Mesodermal cell (in vitro differentiated cells): ENCODE measurements at regions not wholly inside any gene's neighbourhood (a gene's known extent, or its start where the extent isn't known, plus 50 kb on each side); places are given as distances from the start of the nearest gene placed in this dataset.
A peak's percentile ranks its signal among the peaks of the same experiment; 100 is the strongest.

Experiments used
- H3K27ac ChIP-seq: 2 replicates; pipeline ENCODE4 v1.7.0; 2013; ENCODE audit warnings: mild to moderate bottlenecking, low read depth, low read length, moderate library complexity; ENCODE audit not compliant: severe bottlenecking
- H3K36me3 ChIP-seq: 2 replicates; pipeline ENCODE4 v1.7.1; 2013; ENCODE audit warnings: mild to moderate bottlenecking, low read length, moderate library complexity; ENCODE audit not compliant: control insufficient read depth, insufficient read depth
- H3K4me1 ChIP-seq: one replicate; pipeline ENCODE4 v1.7.1; 2013; ENCODE audit warnings: mild to moderate bottlenecking, low read length; ENCODE audit not compliant: insufficient read depth, control insufficient read depth, poor library complexity, severe bottlenecking
- H3K4me3 ChIP-seq: 2 replicates; pipeline ENCODE4 v1.7.0; 2013; ENCODE audit warnings: low read length, control low read depth, mild to moderate bottlenecking; ENCODE audit not compliant: insufficient read depth, poor library complexity, severe bottlenecking; ENCODE audit errors: extremely low read depth
- H3K9me3 ChIP-seq: 2 replicates; pipeline ENCODE4 v1.7.1; 2013; ENCODE audit warnings: mild to moderate bottlenecking, low read length, moderate library complexity; ENCODE audit not compliant: control insufficient read depth
- WGBS, 2 experiments: methylation state at CpG; one replicate each; pipeline ENCODE4 v1.1.5; 2013; ENCODE audit warnings: missing lambda C conversion rate in 2 of 2; ENCODE audit not compliant: insufficient coverage in 2 of 2; 5-methylcytosine and 5-hydroxymethylcytosine counted together

DNA sequence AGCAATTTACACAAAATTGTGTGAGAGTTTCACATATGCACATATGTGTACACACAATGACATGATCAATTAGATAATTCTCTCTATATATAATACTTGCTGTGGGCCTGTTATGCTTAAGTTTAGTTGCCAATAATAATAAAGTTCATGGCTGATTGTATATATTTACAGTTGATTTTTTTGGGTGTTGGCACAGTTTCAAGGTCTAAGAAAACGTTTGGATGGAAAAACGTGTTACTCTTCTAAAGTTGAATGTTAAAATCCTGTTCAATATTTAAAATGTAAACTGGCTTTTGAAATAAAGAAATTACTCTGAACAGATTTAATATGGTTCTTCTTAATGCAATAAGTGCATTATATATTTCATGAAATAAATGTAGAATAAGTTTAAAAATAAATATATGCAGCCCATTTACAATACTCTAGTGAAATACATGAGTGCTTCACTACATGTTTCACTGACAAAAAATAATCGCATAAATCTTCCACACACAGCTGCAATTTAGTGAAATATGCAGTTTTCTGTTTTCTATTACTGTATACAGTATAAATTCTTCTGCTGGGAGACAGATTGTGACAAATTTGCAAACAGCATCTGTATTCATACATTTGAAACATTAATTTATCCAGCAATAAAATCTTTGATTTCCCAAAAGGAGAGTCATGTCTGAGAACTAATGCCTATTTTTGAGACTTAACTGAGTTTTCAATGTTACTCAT lies 586.9 kb upstream of the KLHL1 start:
- Histone ChIP-seq H3K36me3 (no peaks in the 10 kb centered on the region), H3K4me3 (no peak overlapping the region), H3K27ac (no peak overlapping the region), H3K9me3 (no peaks in the 10 kb centered on the region), H3K4me1 (no peaks in the 10 kb centered on the region)
- no CpG with 5 or more reads among the region's 3 CpGs for WGBS, 2 experiments

GRCh38 chr13:70668983-70669382 lies 560.7 kb upstream of the KLHL1 start:
- Histone ChIP-seq H3K4me1 (no peaks in the 10 kb centered on the region), H3K36me3 (no peaks in the 10 kb centered on the region), H3K27ac (no peak overlapping the region), H3K4me3 (no peak overlapping the region), H3K9me3 (no peaks in the 10 kb centered on the region)

DNA sequence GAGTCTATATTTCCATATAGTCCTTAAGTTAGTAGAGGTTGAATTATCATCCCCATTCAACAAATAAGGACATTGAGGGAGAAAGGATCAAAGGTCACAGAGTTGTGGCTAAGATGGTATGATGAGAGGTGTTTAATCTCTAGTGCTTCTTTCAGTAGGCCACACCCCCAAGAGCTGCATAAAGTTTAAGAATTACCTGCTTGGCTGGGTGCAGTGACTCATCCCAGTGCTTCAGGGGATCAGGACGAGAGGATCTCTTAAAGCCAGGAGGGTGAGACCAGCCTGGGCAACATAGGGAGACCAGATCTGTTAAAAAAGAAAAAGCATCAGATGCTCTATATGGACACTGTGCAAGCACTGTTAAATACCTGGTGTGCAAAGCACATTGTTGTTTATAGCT lies 560.0 kb upstream of the KLHL1 start:
- 14 to 56% methylated on average over 1 of the region's 1 CpG for WGBS, 2 experiments
- Histone ChIP-seq H3K9me3 (no peaks in the 10 kb centered on the region), H3K4me1 (no peaks in the 10 kb centered on the region), H3K27ac (no peak overlapping the region), H3K4me3 (no peak overlapping the region), H3K36me3 (no peaks in the 10 kb centered on the region)

DNA sequence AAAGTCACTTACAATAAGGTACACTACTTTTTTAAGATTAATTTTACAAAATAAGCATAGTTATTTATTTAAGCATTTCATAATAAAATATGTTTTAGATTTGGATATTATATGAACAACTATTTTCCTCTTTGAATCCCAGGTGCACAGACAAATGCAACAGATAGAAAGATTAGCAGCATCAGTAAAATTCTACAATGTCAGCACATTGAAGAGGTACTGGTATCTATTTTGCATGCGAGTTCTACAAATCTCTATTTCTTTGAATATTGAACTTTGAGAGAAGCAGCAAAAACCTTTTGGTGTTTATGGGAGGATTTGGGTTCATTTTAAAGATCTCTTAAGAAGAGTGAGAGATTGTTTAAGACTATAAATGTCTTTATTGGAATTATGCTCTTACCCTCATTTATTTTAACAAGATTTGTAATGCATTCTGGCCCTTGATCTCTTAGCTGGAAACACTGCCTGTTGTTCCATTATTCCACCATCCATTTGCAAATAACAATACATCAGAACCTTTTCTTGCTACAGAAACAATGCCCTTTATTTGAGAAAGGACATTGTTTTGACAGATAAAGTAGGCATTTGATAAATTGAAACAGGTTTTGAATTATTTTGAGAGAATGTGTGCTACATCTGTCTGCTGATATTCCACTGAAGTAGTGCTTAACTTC lies 558.8 kb upstream of the KLHL1 start:
- H3K4me3 ChIP-seq, result no peak overlapping the region
- WGBS, 2 experiments, result 100% methylated on average over 1 of the region's 1 CpG; no CpG with 5 or more reads in 1 of the 2 experiments
- H3K4me1 ChIP-seq, result no peaks in the 10 kb centered on the region
- no peak overlapping the region for H3K27ac ChIP-seq
- H3K9me3 ChIP-seq, result no peaks in the 10 kb centered on the region
- H3K36me3 ChIP-seq, result no peaks in the 10 kb centered on the region

GRCh38 chr13:70662231-70662940 lies 554.1 kb upstream of the KLHL1 start:
- Histone ChIP-seq H3K4me3 (no peak overlapping the region), H3K27ac (no peak overlapping the region), H3K36me3 (no peaks in the 10 kb centered on the region), H3K9me3 (no peaks in the 10 kb centered on the region), H3K4me1 (no peaks in the 10 kb centered on the region)
- no CpG with 5 or more reads among the region's 1 CpG for WGBS, 2 experiments

GRCh38 chr13:70644052-70644451 lies 535.8 kb upstream of the KLHL1 start:
- H3K4me1 ChIP-seq, result no peaks in the 10 kb centered on the region
- 83 to 97% methylated on average over 4 to 5 of the region's 6 CpGs for WGBS, 2 experiments
- H3K27ac ChIP-seq, result no peak overlapping the region
- no peak overlapping the region for H3K4me3 ChIP-seq
- no peaks in the 10 kb centered on the region for H3K9me3 ChIP-seq
- H3K36me3 ChIP-seq, result no peaks in the 10 kb centered on the region

DNA sequence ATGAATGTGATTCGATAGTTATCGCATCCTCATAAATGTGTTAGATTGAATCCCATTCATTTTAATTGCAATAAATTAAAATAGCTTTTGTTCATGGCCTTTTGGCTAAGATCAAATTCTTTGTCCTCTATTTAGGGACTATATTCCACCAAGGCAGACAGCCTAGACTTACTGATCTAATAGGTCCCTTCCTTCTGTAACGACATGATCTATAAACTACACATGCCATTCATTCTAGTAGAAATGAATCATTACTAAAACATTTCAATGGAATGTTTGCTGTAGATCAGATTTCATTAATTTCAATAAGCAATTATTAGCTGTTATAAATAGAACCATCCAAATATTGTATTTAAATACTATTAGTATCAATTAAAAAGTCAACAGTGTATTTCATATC lies 526.6 kb upstream of the KLHL1 start:
- WGBS, 2 experiments, result no CpG with 5 or more reads among the region's 3 CpGs
- Histone ChIP-seq H3K9me3 (no peaks in the 10 kb centered on the region), H3K4me3 (no peak overlapping the region), H3K4me1 (no peaks in the 10 kb centered on the region), H3K27ac (no peak overlapping the region), H3K36me3 (no peaks in the 10 kb centered on the region)

GRCh38 chr13:70630247-70630646 lies 522.0 kb upstream of the KLHL1 start:
- H3K27ac ChIP-seq, result peak overlapping the region; percentile 32
- WGBS, 2 experiments, result 20 to 50% methylated on average over 1 of the region's 2 CpGs
- H3K4me3 ChIP-seq, result no peak overlapping the region
- no peaks in the 10 kb centered on the region for H3K36me3 ChIP-seq
- no peaks in the 10 kb centered on the region for H3K9me3 ChIP-seq
- no peaks in the 10 kb centered on the region for H3K4me1 ChIP-seq

DNA sequence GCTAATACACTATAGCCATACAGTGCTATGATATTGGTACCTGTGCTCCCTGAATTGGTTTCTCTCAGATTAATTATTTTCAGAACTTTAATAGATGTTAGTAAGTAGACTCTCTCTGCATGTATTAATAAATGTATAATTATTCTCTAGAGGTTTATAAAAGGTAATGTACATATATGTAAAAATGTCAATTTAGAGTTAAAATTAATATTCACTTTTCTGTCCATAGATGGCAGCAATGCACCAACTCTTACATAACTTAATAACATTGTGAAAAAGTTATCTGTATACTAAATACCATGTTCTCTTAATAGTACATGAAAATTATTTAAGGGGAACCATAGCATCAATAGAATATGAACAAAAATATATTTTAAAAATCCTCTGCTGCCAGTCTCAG lies 515.0 kb upstream of the KLHL1 start:
- no peaks in the 10 kb centered on the region for H3K4me1 ChIP-seq
- H3K27ac ChIP-seq, result no peak overlapping the region
- no peaks in the 10 kb centered on the region for H3K36me3 ChIP-seq
- no peak overlapping the region for H3K4me3 ChIP-seq
- H3K9me3 ChIP-seq, result no peaks in the 10 kb centered on the region

GRCh38 chr13:70622796-70623195 lies 514.5 kb upstream of the KLHL1 start:
- no peaks in the 10 kb centered on the region for H3K9me3 ChIP-seq
- no peaks in the 10 kb centered on the region for H3K36me3 ChIP-seq
- H3K4me3 ChIP-seq, result no peak overlapping the region
- H3K4me1 ChIP-seq, result no peaks in the 10 kb centered on the region
- 63 to 87% methylated on average over 2 to 3 of the region's 5 CpGs for WGBS, 2 experiments
- H3K27ac ChIP-seq, result no peak overlapping the region

DNA sequence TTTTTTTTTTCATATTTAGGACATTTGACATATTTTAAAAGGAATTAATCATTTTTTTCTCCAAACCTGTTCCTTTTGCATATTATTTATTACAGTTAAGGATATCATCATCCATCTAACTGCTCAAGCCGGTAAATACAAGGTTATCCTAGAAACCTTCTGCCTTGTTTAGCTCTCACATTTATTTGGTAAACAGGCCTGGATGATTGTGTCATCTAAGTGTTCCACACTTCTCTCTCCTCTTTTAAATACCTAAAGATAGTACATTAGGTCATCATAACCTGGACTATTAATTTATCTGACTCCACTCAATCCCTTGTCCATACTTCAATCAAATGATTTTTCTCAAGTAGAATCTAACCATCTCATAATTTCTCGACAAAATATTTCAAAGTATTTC lies 511.7 kb upstream of the KLHL1 start:
- H3K27ac ChIP-seq, result no peak overlapping the region
- 85 to 100% methylated on average over 1 to 2 of the region's 2 CpGs for WGBS, 2 experiments
- no peak overlapping the region for H3K4me3 ChIP-seq
- no peaks in the 10 kb centered on the region for H3K4me1 ChIP-seq
- no peaks in the 10 kb centered on the region for H3K9me3 ChIP-seq
- H3K36me3 ChIP-seq, result no peaks in the 10 kb centered on the region
